Stromal cell of bone marrow (primary cell): ENCODE measurements at regions not wholly inside any gene's neighbourhood (a gene's known extent, or its start where the extent isn't known, plus 50 kb on each side); places are given as distances from the start of the nearest gene placed in this dataset.
A peak's percentile ranks its signal among the peaks of the same experiment; 100 is the strongest.

Experiments used
- DNase-seq: peaks from one replicate; pipeline ENCODE4 v3.0.0-alpha.2; 2012; ENCODE audit warnings: low read depth

DNA sequence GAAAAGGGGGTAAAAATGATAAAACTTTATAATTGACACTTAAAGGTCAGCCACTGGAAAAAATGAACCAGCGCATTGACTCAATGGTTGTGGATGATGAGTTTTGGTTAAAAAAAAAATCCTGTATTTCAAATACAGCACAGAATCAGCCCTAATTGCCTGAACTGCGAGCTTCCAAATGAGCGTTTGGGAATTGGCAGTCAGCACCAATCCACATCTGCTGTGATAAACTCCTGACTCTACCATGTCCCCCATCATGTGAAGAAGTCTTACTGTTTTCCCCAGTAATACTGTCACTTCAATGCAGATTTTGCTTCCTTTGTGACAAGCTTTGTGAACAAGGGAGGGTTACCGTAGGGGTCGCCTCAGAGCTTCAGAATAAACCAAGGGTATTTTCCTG, 235.4 kb downstream of the EBLN2 start:
- DNase-seq, result no peak

DNA sequence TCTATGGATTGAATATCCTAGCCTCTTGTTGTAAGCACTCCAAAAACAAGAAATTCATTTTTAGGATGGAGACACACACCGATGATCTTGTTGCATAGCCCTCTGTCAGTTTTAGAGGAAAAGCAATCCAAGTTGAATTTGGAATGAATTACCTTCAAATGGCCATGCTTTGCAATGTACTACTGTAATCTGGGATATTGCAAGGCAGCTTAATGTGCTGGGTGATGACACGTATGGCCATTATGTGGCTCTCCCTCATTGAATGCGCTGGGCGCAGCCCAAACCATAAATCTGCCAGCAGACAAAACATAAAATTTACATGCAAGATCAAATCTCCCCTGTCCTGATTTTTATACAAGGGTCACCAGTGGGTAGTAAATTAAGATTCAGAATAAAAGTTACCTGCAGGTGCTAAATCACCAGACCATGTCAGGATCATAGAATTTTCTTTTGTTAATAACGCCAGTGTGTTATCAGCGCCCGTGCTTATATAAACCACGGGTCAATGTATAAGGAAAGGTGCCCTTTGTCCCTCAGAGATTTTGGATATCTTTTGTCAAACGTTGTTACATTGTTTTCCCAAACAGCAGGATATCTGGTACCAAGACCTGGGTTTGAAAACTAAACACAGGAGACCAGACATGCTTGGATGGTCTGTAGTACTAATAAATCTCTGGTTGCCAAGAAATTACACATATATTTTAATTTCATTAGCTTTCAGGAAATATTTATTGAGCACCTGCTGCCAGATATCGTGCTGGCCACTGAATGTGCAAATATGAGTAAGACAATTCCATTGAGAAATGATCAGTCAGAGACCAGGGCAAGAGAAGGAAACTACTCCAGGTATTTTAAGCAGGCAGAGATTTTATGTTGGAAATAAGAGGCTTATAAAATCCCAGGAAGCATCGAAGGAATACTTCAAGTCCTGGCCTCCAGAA, 237.1 kb downstream of the EBLN2 start:
- DNase-seq, result no peak

DNA sequence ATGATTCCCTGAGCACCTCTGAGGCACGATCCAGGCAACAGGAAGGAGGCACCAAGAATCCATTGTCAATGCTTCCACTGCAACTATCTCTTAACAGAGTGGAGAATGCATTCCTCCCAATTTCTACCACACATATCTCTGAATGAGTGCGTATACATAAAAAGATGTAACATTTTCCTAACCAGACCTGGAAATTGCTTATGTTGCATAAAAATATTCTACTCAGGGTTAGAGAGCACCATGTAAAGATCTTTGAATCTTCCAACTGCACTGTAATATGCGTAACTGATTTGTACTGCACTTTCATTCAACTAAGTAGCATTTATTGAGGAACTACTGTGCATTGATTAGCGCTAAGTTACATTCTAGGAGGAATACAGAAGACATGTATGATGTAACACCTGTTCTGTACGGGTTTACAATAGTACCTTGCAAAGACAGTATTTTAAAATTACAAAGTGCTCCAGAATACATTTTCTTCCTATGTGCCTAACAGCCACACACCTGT, 237.8 kb downstream of the EBLN2 start:
- no peak for DNase-seq

DNA sequence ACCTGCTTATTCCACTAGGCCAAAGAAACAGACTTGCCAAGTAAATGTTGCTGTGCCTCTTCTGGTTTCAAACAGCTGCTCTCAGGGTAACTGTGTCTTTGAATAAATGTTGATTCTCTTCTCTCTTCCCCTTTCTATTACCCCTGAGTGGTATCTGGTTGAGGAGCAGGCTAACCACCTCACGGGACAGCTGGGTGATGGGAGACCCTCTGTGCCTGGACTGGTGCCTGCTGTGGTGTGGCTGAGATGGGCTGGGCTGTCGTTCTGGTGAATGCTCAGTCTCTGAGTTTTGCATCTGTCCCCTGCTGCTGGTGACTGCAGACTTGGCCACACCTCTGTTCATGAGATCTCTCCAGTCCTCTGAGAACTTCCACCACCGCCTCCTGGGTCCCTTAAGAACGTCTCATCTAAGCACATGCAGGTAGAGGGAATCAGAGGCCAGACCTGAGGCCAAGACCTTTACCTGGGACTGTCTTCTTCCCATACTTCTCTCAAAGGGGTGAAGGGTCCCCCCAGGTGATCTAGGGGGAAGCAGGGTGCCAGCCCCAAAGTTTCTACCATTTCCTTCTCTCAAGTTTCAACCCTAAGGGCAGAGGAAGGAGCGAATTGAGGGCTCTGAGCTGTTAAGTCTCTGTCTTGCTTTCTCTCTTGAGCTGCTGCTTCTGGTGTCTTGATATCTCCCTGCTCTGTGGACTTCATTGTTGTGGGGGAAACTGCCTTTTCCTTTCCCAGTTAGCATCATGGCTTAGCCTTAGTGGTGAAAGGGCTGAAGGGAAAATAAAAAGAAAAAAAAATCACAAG, 252.9 kb downstream of the EBLN2 start:
- DNase-seq, result no peak

DNA sequence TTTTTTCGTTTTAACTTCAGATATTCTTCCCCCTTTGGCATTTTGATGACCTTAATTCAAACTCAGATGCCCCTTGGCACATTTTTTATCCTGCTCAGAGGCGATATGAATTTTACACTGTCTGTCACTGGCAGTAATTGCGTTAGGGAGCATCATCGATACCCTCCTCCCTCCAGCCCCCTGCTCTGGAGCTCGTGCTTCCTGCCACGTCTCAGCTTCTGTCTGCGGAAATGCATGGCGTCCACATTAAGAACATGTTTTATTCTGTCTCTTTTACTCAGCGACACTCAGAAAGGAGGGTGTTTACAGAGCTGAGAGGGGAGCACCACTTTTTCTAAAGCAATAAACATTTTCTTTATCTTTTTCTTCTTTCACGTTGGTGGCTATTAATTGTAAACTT, 254.2 kb downstream of the EBLN2 start:
- no peak for DNase-seq

DNA sequence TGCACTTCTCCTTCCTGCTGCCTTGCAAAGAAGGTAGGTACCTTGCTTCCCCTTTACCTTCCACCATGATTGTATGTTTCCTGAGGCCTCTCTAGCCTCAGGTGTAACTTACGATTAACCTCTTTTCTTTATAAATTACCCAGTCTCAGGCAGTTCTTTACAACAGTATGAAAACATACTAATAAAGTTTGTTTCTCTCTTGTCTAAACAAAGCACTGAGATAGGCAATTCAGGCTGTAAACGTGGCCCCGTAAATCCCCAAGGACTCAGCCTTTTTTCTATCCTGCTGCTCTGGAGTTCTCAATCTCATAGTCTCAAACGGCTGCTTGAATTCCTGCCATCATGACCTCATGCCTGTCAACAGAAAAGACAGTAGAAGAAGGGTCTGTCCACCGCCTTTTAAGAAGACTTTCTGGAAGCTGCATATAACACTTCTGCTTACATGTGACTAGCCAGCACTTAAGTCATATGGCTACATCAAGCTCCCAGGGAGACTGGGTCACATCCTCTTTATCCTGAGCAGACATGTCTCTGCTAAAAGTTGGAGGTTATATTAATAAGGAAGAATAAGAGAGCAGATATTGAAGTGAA, 257.8 kb downstream of the EBLN2 start:
- no peak for DNase-seq

DNA sequence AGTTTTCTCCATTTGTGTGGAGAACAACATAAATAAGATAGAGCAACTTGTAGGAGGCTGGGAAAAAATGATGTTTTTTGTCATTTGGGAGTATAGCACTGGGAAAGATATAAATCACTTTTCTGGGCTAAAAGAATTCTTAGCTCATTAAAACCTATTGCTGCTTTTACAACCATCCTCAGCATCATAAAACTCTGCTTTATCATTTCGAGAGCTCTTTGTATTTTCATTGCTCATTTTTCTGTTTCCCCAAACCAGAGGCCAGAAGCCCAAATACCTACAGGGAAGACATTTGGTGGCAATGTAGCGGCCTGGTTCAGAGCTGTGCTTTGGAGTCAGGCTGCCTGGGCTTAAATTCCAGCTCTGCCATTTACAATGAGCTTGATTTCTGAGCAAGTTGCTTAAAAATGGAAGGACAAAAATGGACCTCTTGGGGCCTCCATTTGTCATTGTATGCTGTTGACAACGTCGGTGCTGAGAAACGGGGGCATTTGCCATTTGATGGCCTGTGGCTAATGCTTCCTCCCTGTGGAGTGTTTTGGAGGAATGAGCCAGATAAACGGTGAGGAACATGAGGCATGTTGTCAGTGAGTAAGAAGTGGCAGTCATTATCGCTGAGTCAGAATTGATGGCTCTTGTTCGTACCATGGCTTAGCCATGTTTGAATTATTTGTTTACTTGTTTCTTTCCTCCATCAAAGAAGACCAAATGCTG, 260.0 kb downstream of the EBLN2 start:
- no peak for DNase-seq

DNA sequence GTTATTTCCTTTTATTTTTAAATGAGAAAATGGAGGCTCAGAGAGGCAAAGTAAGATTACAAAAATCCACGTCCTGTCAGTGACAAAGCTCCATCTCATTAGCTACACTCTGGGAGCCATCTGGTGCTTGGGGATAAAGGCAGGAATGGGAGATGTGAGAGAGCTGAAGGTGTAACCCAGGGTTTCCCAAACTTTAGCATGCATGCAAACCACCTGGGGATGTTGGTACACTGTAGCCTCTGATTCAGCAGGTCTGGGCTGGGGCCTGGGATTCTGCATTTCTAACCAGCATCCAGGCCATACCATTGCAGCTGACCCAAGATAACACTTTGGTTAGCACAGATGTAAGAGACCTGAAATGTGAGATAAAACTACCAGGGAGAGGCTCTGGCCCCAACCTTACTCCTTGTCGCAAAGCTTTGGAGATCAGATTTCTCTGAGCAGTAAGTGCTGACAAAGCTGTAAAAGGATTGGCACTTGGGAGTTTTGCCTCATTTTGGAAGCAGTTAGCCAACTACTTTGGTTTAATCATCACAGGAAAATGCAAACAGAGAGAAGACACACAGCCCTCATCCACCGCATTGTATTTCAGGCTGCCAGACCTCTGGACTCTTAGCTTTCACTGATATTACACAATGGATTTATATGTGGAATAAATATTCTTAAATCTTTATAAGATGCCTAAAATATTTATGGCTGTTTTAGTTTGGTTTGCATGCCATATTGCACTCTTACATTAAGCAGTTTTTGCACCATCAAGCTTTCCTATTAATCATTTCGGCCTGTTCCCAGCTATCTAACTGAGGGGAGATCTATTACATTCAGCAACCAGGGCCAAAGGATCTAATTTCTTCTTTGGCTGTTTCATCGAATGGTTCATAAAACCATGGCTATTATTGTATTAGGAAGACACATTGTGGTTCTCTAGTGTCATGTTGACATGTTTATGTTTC, 263.0 kb downstream of the EBLN2 start:
- DNase-seq, result peak; percentile 65

DNA sequence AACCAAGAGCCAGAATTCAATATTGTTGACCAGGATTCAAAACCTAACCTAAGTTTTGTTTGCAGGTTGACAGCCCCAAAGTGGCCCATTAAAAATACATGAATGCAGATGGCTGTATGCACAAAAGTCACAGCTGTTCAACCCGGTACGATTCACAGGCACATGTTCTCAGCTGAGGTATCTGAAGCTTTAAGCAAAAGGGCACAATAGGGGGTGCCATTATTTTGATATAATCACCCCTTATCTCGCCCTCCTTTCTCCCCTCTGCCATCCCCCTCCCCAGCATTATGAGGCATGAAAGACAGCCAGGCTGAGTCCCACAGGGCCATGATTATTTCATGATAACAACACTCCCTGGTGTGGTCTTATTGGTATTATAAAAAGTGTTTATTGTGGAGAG, 264.9 kb downstream of the EBLN2 start:
- DNase-seq, result no peak

DNA sequence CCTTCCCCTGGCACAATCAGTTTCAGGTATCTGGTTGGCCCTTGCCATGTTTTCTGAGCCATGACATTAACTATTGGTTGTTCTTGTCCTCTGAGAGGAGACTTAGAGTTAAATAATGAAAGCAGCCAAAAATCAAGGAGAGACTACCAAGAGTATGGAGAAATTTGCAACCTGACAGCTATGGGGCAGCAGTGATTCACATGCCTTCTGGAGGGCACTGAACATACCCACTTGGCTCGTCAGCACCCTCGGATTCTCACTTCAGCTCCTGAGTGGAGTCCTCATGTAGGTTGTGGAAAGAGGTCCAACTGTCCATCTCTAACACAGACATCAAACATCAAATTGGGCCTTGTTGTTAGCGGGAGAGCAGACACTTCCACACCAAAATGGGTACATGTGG, 265.6 kb downstream of the EBLN2 start:
- no peak for DNase-seq
